SK-N-SH (cell line): ENCODE measurements at regions not wholly inside any gene's neighbourhood (a gene's known extent, or its start where the extent isn't known, plus 50 kb on each side); places are given as distances from the start of the nearest gene placed in this dataset.

Experiments
- CTCF ChIA-PET: fragments of 300-600, 350-600 bp; formaldehyde crosslinking; extraction: SDS; loops from one replicate; lab custom pipeline; 2021; lab: Yijun Ruan, JAX
- POLR2A ChIA-PET: fragments of 350-600 bp; sonication (Branson Sonifier 250); formaldehyde crosslinking; extraction: SDS; loops from one replicate; lab custom pipeline; 2020; ENCODE audit warnings: antibody characterized with exemption, inconsistent platforms; lab: Yijun Ruan, JAX
- DNase-seq: peaks from one replicate; pipeline ENCODE4 v3.0.0; 2012
- H2AFZ ChIP-seq: fragments of 200-600 bp; sonication (generic); 2 replicates; pipeline ENCODE4 v1.8.1; 2016; ENCODE audit warnings: antibody characterized with exemption, mild to moderate bottlenecking, low read depth
- H3F3A ChIP-seq: fragments of 200-600 bp; sonication (generic); replicated peaks from 2 replicates; pipeline ENCODE3; 2016; ENCODE audit warnings: antibody characterized with exemption, mild to moderate bottlenecking; ENCODE audit not compliant: insufficient read depth
- H3K27ac ChIP-seq, 2 experiments: fragments of 200-500 bp in 1 of 2; fragments of 200-600 bp in 1 of 2; sonication (Bioruptor generic) in 1 of 2; sonication (generic), shearing (Covaris generic) in 1 of 2; 2 replicates each; pipeline versions ENCODE4 v1.5.1 to v1.6.1; 2014 to 2016; ENCODE audit warnings: low read depth in 2 of 2, inconsistent platforms in 1 of 2, low read length in 1 of 2, mild to moderate bottlenecking in 1 of 2, mixed read lengths in 1 of 2
- H3K27me3 ChIP-seq: fragments of 200-600 bp; sonication (generic), shearing (Covaris generic); 2 replicates; pipeline ENCODE4 v1.6.1; 2016; ENCODE audit warnings: mixed run types; ENCODE audit not compliant: insufficient read depth
- H3K36me3 ChIP-seq, 2 experiments: fragments of 200-500 bp in 1 of 2; fragments of 200-600 bp in 1 of 2; sonication (Bioruptor generic) in 1 of 2; sonication (generic) in 1 of 2; replicated peaks in 1 of 2; 2 replicates each; pipeline versions ENCODE3 to v1.5.1; 2014 to 2016; ENCODE audit warnings: low read length in 1 of 2, mild to moderate bottlenecking in 1 of 2; ENCODE audit not compliant: insufficient read depth in 2 of 2, control insufficient read depth in 1 of 2
- H3K4me1 ChIP-seq, 2 experiments: fragments of 200-500 bp in 1 of 2; fragments of 200-600 bp in 1 of 2; sonication (Bioruptor generic) in 1 of 2; sonication (generic), shearing (Covaris generic) in 1 of 2; 2 replicates each; pipeline versions ENCODE4 v1.5.1 to v1.6.1; 2014 to 2016; ENCODE audit warnings: low read depth in 1 of 2, low read length in 1 of 2, mixed run types in 1 of 2; ENCODE audit not compliant: insufficient read depth in 2 of 2, control insufficient read depth in 1 of 2
- H3K4me2 ChIP-seq: fragments of 200-600 bp; sonication (generic), shearing (Covaris generic); 2 replicates; pipeline ENCODE4 v1.6.1; 2017; ENCODE audit warnings: mixed run types
- H3K4me3 ChIP-seq, 2 experiments: fragments of 200-500 bp in 1 of 2; fragments of 200-600 bp in 1 of 2; sonication (Bioruptor generic) in 1 of 2; sonication (generic), shearing (Covaris generic) in 1 of 2; 2 replicates each; pipeline versions ENCODE4 v1.5.1 to v1.8.1; 2014 to 2016; ENCODE audit warnings: low read depth in 2 of 2, inconsistent platforms in 1 of 2, low read length in 1 of 2, mild to moderate bottlenecking in 1 of 2, mixed read lengths in 1 of 2, moderate library complexity in 1 of 2
- H3K79me2 ChIP-seq: fragments of 200-600 bp; sonication (generic); 2 replicates; pipeline ENCODE4 v1.8.1; 2017; ENCODE audit warnings: mild to moderate bottlenecking; ENCODE audit not compliant: insufficient read depth
- H3K9ac ChIP-seq: fragments of 200-600 bp; sonication (generic); 2 replicates; pipeline ENCODE4 v1.6.1; 2017; ENCODE audit warnings: mixed run types
- H3K9me2 ChIP-seq: fragments of 200-600 bp; sonication (generic); 2 replicates; pipeline ENCODE4 v1.6.1; 2017; ENCODE audit warnings: mixed run types
- H3K9me3 ChIP-seq: fragments of 200-600 bp; sonication (generic); 2 replicates; pipeline ENCODE4 v1.6.1; 2017; ENCODE audit warnings: mixed run types, mild to moderate bottlenecking, moderate library complexity
- H4K20me1 ChIP-seq: fragments of 200-600 bp; sonication (generic); 2 replicates; pipeline ENCODE4 v1.6.1; 2017; ENCODE audit warnings: mild to moderate bottlenecking, mixed run types; ENCODE audit not compliant: insufficient read depth
- EP300 ChIP-seq, 2 experiments: IDR thresholded peaks; 2 replicates each; pipeline versions ENCODE4 v1.4.0 to v1.6.1; 2012; ENCODE audit warnings: borderline replicate concordance in 1 of 2, low read depth in 1 of 2, low read length in 1 of 2
- FOSL2 ChIP-seq: IDR thresholded peaks from 2 replicates; pipeline ENCODE4 v1.4.0; 2012; ENCODE audit warnings: low read depth, mild to moderate bottlenecking, moderate library complexity, borderline replicate concordance
- FOXM1 ChIP-seq: IDR thresholded peaks from 2 replicates; pipeline ENCODE4 v1.4.0; 2012; ENCODE audit warnings: low read depth, mild to moderate bottlenecking
- GATA2 ChIP-seq: sonication (generic); formaldehyde crosslinking; IDR thresholded peaks from 2 replicates; pipeline ENCODE4 v1.5.0; 2020; ENCODE audit warnings: mild to moderate bottlenecking, missing genetic modification reagents
- MEF2A ChIP-seq: IDR thresholded peaks from 2 replicates; pipeline ENCODE4 v1.4.0; 2012; ENCODE audit warnings: low read depth, borderline replicate concordance
- MXI1 ChIP-seq: IDR thresholded peaks from 2 replicates; pipeline ENCODE4 v1.6.1; 2012; ENCODE audit warnings: mild to moderate bottlenecking, low read depth, low read length, improper control_type of control experiment
- NFIC ChIP-seq: IDR thresholded peaks from 2 replicates; pipeline ENCODE4 v1.4.0; 2012; ENCODE audit warnings: borderline replicate concordance
- NRF1 ChIP-seq: IDR thresholded peaks from 2 replicates; pipeline ENCODE4 v1.6.1; 2012; ENCODE audit warnings: low read depth, mild to moderate bottlenecking, low read length
- POLR2AphosphoS5 ChIP-seq: IDR thresholded peaks from 2 replicates; pipeline ENCODE4 v1.6.1; 2012; ENCODE audit warnings: low read depth, low read length
- RAD21 ChIP-seq: IDR thresholded peaks from 2 replicates; pipeline ENCODE4 v1.6.1; 2012; ENCODE audit warnings: mild to moderate bottlenecking, low read length
- RXRA ChIP-seq: IDR thresholded peaks from 2 replicates; pipeline ENCODE4 v1.4.0; 2012; ENCODE audit warnings: low read depth, mild to moderate bottlenecking, borderline replicate concordance
- SMC3 ChIP-seq: IDR thresholded peaks from 2 replicates; pipeline ENCODE4 v1.6.1; 2012; ENCODE audit warnings: low read depth, low read length, improper control_type of control experiment
- TCF12 ChIP-seq: IDR thresholded peaks from 2 replicates; pipeline ENCODE4 v1.4.0; 2012
- YY1 ChIP-seq: IDR thresholded peaks from 2 replicates; pipeline ENCODE4 v1.4.0; 2012; ENCODE audit warnings: low read depth, mild to moderate bottlenecking
- WGBS: methylation state at CpG from one replicate; pipeline ENCODE4 v1.1.6; 2017; ENCODE audit warnings: low lambda C conversion rate; 5-methylcytosine and 5-hydroxymethylcytosine counted together
- TF ChIP-seq, protein P1 (sequence below): IDR thresholded peaks from 2 replicates; pipeline ENCODE4 v1.4.0; 2012; ENCODE audit warnings: low read depth, borderline replicate concordance
- TF ChIP-seq, protein P2 (sequence below): fragments of 150-350 bp; IDR thresholded peaks from 2 replicates; pipeline ENCODE4 v1.6.1; 2017; ENCODE audit warnings: antibody characterized with exemption, low read length, low read depth, borderline replicate concordance
- TF ChIP-seq, protein P3 (sequence below): IDR thresholded peaks from 2 replicates; pipeline ENCODE4; 2012
- TF ChIP-seq, protein P4 (sequence below): fragments of 200-600 bp; sonication (generic); IDR thresholded peaks from 2 replicates; pipeline ENCODE4 v1.6.1; 2017; ENCODE audit warnings: antibody characterized with exemption, mild to moderate bottlenecking, moderate library complexity

DNA sequence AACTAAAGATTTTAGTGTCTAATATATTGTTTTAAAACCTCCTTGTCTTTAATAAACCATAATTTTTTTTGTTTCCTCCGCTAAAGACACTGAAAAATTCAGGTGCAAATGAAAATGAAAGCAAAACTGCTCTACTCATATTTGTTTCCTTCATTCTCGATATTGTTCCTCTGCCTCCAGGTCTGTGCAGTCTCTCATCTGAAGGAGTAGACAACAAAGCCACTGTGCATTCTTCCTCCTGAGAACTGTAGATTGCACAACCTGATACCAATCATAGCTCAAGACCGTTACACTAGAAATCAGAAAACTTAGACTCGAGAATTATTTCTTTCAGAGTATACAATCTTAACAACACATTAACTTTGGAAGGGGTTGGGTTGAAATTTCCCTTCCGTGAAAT is 373.1 kb upstream of the CXADR start:
- no peak for DNase-seq
- H3K9me3 ChIP-seq, result no peaks in the 10 kb centered on the region
- CTCF ChIA-PET, result no interaction called here

More for the DNA sequence above, 373.1 kb upstream of the CXADR start:
- H3K79me2 ChIP-seq, result no peaks in the 10 kb centered on the region
- H3K4me1 ChIP-seq, result no peaks in the 10 kb centered on the region
- no peak overlapping the region for H3K9ac ChIP-seq
- H3K9me2 ChIP-seq, result no peaks in the 10 kb centered on the region
- H3F3A ChIP-seq, result no peaks in the 10 kb centered on the region
- H3K27ac ChIP-seq, result no peak overlapping the region
- H3K4me2 ChIP-seq, result no peak overlapping the region
- no peak for TF ChIP-seq FOSL2
- TF ChIP-seq RAD21, result no peak
- TF ChIP-seq NRF1, result no peak
- TF ChIP-seq EP300 (IDR thresholded peaks at IDR 0.05; ENCODE audit: borderline replicate concordance in 1 of 2, low read depth in 1 of 2, low read length in 1 of 2), result no peak
- no peak for TF ChIP-seq YY1
- TF ChIP-seq TCF12, result no peak
- no peak for TF ChIP-seq NFIC
- no peak for TF ChIP-seq MEF2A
- TF ChIP-seq SMC3, result no peak
- TF ChIP-seq, protein P1, sequence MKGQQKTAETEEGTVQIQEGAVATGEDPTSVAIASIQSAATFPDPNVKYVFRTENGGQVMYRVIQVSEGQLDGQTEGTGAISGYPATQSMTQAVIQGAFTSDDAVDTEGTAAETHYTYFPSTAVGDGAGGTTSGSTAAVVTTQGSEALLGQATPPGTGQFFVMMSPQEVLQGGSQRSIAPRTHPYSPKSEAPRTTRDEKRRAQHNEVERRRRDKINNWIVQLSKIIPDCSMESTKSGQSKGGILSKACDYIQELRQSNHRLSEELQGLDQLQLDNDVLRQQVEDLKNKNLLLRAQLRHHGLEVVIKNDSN, result no peak
- no peak for TF ChIP-seq RXRA
- TF ChIP-seq, protein P2, sequence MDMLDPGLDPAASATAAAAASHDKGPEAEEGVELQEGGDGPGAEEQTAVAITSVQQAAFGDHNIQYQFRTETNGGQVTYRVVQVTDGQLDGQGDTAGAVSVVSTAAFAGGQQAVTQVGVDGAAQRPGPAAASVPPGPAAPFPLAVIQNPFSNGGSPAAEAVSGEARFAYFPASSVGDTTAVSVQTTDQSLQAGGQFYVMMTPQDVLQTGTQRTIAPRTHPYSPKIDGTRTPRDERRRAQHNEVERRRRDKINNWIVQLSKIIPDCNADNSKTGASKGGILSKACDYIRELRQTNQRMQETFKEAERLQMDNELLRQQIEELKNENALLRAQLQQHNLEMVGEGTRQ, result no peak
- TF ChIP-seq, protein P3, sequence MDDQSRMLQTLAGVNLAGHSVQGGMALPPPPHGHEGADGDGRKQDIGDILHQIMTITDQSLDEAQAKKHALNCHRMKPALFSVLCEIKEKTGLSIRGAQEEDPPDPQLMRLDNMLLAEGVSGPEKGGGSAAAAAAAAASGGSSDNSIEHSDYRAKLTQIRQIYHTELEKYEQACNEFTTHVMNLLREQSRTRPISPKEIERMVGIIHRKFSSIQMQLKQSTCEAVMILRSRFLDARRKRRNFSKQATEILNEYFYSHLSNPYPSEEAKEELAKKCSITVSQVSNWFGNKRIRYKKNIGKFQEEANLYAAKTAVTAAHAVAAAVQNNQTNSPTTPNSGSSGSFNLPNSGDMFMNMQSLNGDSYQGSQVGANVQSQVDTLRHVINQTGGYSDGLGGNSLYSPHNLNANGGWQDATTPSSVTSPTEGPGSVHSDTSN, result no peak
- no peak for TF ChIP-seq MXI1
- TF ChIP-seq GATA2, result no peak
- TF ChIP-seq POLR2AphosphoS5, result no peak
- TF ChIP-seq FOXM1, result no peak
- TF ChIP-seq, protein P4, sequence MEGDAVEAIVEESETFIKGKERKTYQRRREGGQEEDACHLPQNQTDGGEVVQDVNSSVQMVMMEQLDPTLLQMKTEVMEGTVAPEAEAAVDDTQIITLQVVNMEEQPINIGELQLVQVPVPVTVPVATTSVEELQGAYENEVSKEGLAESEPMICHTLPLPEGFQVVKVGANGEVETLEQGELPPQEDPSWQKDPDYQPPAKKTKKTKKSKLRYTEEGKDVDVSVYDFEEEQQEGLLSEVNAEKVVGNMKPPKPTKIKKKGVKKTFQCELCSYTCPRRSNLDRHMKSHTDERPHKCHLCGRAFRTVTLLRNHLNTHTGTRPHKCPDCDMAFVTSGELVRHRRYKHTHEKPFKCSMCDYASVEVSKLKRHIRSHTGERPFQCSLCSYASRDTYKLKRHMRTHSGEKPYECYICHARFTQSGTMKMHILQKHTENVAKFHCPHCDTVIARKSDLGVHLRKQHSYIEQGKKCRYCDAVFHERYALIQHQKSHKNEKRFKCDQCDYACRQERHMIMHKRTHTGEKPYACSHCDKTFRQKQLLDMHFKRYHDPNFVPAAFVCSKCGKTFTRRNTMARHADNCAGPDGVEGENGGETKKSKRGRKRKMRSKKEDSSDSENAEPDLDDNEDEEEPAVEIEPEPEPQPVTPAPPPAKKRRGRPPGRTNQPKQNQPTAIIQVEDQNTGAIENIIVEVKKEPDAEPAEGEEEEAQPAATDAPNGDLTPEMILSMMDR, result no peak
- no peaks in the 10 kb centered on the region for H4K20me1 ChIP-seq
- WGBS, result 32% methylated on average over 5 of the region's 5 CpGs
- POLR2A ChIA-PET, result no interaction called here
- no peaks in the 10 kb centered on the region for H3K36me3 ChIP-seq
- H2AFZ ChIP-seq, result no peak overlapping the region
- no peak overlapping the region; a peak in 1 of 4 replicates for H3K4me3 ChIP-seq
- H3K27me3 ChIP-seq, result no peaks in the 10 kb centered on the region
